LNCaP clone FGC (cell line): ENCODE measurements at regions not wholly inside any gene's neighbourhood (a gene's known extent, or its start where the extent isn't known, plus 50 kb on each side); places are given as distances from the start of the nearest gene placed in this dataset.

ENCODE experiments used
- DNase-seq: peaks from one replicate; pipeline ENCODE4 v3.0.0-alpha.2; 2011; ENCODE audit warnings: low read depth
- H3K4me3 ChIP-seq: 2 replicates; pipeline ENCODE4 v1.5.1; 2011; ENCODE audit warnings: mild to moderate bottlenecking, low read depth, low read length, control low read depth
- CTCF ChIP-seq: IDR thresholded peaks from 2 replicates; pipeline ENCODE4 v1.5.1; 2012; ENCODE audit warnings: mild to moderate bottlenecking; ENCODE audit not compliant: control insufficient read depth, insufficient read depth; ENCODE audit errors: extremely low read depth

GRCh38 chr11:10941871-10942270 is 84.0 kb upstream of the ZBED5 start:
- no peak for TF ChIP-seq CTCF

GRCh38 chr11:10941414-10941813 is 83.6 kb upstream of the ZBED5 start:
- no peak for TF ChIP-seq CTCF
- DNase-seq = peak; percentile 19
- H3K4me3 ChIP-seq = no peak overlapping the region

More at GRCh38 chr11:10941871-10942270, 84.0 kb upstream of the ZBED5 start:
- no peak for DNase-seq
- H3K4me3 ChIP-seq = no peak overlapping the region

- no peak for DNase-seq
- no peak overlapping the region for H3K4me3 ChIP-seq
- TF ChIP-seq CTCF = no peak
Measured at GRCh38 chr11:10938650-10939387, 81.0 kb upstream of the ZBED5 start.

- TF ChIP-seq CTCF = no peak
- DNase-seq = no peak
- no peak overlapping the region for H3K4me3 ChIP-seq
Measured at GRCh38 chr11:10938231-10938630, 80.4 kb upstream of the ZBED5 start.

GRCh38 chr11:10937385-10937771 is 79.5 kb upstream of the ZBED5 start:
- no peak for TF ChIP-seq CTCF
- DNase-seq = no peak
- H3K4me3 ChIP-seq = no peak overlapping the region

- no peak overlapping the region for H3K4me3 ChIP-seq
- no peak for TF ChIP-seq CTCF
- DNase-seq = no peak
Measured at GRCh38 chr11:10936626-10937384, 79.0 kb upstream of the ZBED5 start.
